Cardiac muscle cell (in vitro differentiated cells and primary cell): ENCODE measurements at regions not wholly inside any gene's neighbourhood (a gene's known extent, or its start where the extent isn't known, plus 50 kb on each side); places are given as distances from the start of the nearest gene placed in this dataset.

Experiments used
- DNase-seq, 2 donors: peaks; one replicate each; pipeline versions ENCODE4 v3.0.0 to v3.0.0-alpha.2; 2010 to 2017; ENCODE audit warnings: low read depth in 1 of 2, low spot score in 1 of 2
- H3K27ac ChIP-seq: fragments of 200-600 bp; sonication (generic); 2 replicates; pipeline ENCODE4 v1.5.1; 2016
- H3K27me3 ChIP-seq: fragments of 200-600 bp; sonication (generic); 2 replicates; pipeline ENCODE4 v1.6.0; 2016; ENCODE audit warnings: control low read depth
- H3K36me3 ChIP-seq: fragments of 200-600 bp; sonication (generic); 2 replicates; pipeline ENCODE4 v1.5.1; 2016; ENCODE audit warnings: control low read depth
- H3K4me1 ChIP-seq: fragments of 200-600 bp; sonication (generic); 2 replicates; pipeline ENCODE4 v1.8.1; 2017; ENCODE audit warnings: low read depth, mild to moderate bottlenecking, mixed run types
- H3K4me3 ChIP-seq: fragments of 200-600 bp; sonication (generic); 2 replicates; pipeline ENCODE4 v1.5.1; 2016; ENCODE audit warnings: mild to moderate bottlenecking
- H3K9me3 ChIP-seq: fragments of 200-600 bp; sonication (generic); 2 replicates; pipeline ENCODE4 v1.5.1; 2017; ENCODE audit warnings: low read depth, mild to moderate bottlenecking, control low read depth
- CTCF ChIP-seq: IDR thresholded peaks from 2 replicates; pipeline ENCODE4 v1.5.1; 2012; ENCODE audit warnings: low read depth, mild to moderate bottlenecking, low read length

GRCh38 chr6:106749609-106750008, 120.2 kb downstream of the QRSL1 start:
- Histone ChIP-seq H3K36me3 (no peaks in the 10 kb centered on the region), H3K9me3 (no peaks in the 10 kb centered on the region), H3K4me1 (peaks cover 26% of the 10 kb centered on the region), H3K27ac (no peak overlapping the region), H3K4me3 (no peak overlapping the region), H3K27me3 (no peaks in the 10 kb centered on the region)
- TF ChIP-seq CTCF = no peak
- no peak for DNase-seq

DNA sequence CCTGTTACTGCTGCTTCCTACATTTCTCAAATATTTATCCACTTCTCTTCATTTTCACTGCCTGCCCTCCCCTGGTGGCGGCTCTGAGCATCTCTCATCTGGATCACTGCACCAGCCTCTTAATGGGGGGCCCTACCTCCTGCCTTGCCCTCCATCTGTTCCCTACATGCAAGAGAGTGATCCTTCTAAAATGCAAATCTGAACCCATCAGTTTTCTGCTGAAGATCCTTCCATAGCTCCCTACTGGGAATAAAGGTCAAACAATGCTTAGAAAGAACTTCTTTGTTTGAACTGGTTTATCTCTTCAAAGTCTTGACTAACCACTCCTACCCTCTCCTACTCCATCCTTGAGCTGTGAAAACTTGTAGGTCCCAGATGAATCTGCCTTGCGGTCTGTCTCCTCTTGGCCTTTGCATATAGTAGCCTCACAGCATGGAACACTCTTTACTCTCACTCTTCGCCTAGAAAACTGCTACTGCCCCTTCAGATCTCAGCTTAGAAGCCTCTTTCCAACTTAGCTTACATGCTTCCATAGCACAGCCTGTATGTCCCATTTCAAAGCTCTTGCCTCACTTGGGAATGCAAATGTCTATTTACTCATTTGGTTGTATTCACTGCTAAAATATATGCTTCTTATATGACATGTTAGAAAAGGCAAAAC, 119.3 kb downstream of the QRSL1 start:
- no peaks in the 10 kb centered on the region for H3K9me3 ChIP-seq
- H3K27ac ChIP-seq = no peak overlapping the region
- no peak for TF ChIP-seq CTCF
- no peak overlapping the region for H3K4me3 ChIP-seq
- DNase-seq = no peak
- H3K36me3 ChIP-seq = no peaks in the 10 kb centered on the region
- H3K4me1 ChIP-seq = peaks cover 26% of the 10 kb centered on the region
- no peaks in the 10 kb centered on the region for H3K27me3 ChIP-seq

- Histone ChIP-seq H3K4me1 (peaks cover 26% of the 10 kb centered on the region), H3K27me3 (no peaks in the 10 kb centered on the region), H3K9me3 (no peaks in the 10 kb centered on the region), H3K36me3 (no peaks in the 10 kb centered on the region), H3K27ac (no peak overlapping the region), H3K4me3 (no peak overlapping the region)
- DNase-seq = no peak
- no peak for TF ChIP-seq CTCF
These were observed 117.8 kb downstream of the QRSL1 start for GRCh38 chr6:106747139-106747538.

DNA sequence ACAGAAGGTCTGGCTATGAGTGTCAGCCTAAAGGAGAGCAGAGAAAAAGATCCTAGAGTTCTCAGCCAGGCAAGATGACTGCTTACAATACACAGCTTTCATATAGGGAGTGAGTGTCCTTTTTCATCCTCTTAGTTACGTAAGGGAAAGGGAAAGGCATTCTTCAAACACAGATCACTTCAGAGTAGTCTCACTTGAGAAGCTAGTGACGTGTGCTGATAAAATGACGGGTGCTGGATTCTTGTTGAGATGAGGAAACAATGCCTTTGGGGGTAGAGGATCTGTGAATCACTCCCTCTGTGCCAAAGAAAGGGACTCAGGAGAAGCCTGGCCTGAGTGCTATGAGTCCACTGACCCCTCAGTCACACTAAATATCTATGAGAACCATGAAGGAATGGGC, 117.3 kb downstream of the QRSL1 start:
- peak; percentile 37 to 63 for DNase-seq
- TF ChIP-seq CTCF = no peak
- no peak overlapping the region for H3K27ac ChIP-seq

GRCh38 chr6:106745824-106746582, 116.6 kb downstream of the QRSL1 start:
- no peak overlapping the region for H3K4me3 ChIP-seq
- TF ChIP-seq CTCF = no peak
- no peaks in the 10 kb centered on the region for H3K27me3 ChIP-seq
- H3K9me3 ChIP-seq = no peaks in the 10 kb centered on the region
- DNase-seq = no peak
- no peak overlapping the region for H3K27ac ChIP-seq
- peaks cover 26% of the 10 kb centered on the region for H3K4me1 ChIP-seq
- H3K36me3 ChIP-seq = no peaks in the 10 kb centered on the region

More for the DNA sequence above, 117.3 kb downstream of the QRSL1 start:
- Histone ChIP-seq H3K27me3 (no peaks in the 10 kb centered on the region), H3K4me3 (no peak overlapping the region), H3K36me3 (no peaks in the 10 kb centered on the region), H3K9me3 (no peaks in the 10 kb centered on the region), H3K4me1 (peaks cover 26% of the 10 kb centered on the region)
